Hepatocyte (in vitro differentiated cells): ENCODE measurements at regions not wholly inside any gene's neighbourhood (a gene's known extent, or its start where the extent isn't known, plus 50 kb on each side); places are given as distances from the start of the nearest gene placed in this dataset.

Experiments used
- DNase-seq: peaks from one replicate; pipeline ENCODE4 v3.0.0-alpha.2; 2016; ENCODE audit warnings: low spot score
- H2AFZ ChIP-seq: fragments of 200-600 bp; sonication (generic); 2 replicates; pipeline ENCODE4 v1.6.0; 2016; ENCODE audit warnings: antibody characterized with exemption, mild to moderate bottlenecking
- H3K27ac ChIP-seq: fragments of 200-600 bp; sonication (generic); 2 replicates; pipeline ENCODE4 v1.5.1; 2016; ENCODE audit warnings: mild to moderate bottlenecking
- H3K27me3 ChIP-seq: fragments of 200-600 bp; sonication (generic); 2 replicates; pipeline ENCODE4 v1.6.1; 2016
- H3K36me3 ChIP-seq: fragments of 200-600 bp; sonication (generic); replicated peaks from 2 replicates; pipeline ENCODE4 v1.5.1; 2016; ENCODE audit warnings: low read depth; ENCODE audit not compliant: insufficient read depth
- H3K4me1 ChIP-seq: fragments of 200-600 bp; sonication (generic); 2 replicates; pipeline ENCODE4 v1.5.1; 2016; ENCODE audit warnings: mild to moderate bottlenecking, moderate library complexity; ENCODE audit not compliant: insufficient read depth
- H3K4me2 ChIP-seq: fragments of 200-600 bp; sonication (generic); 2 replicates; pipeline ENCODE4 v1.6.0; 2016
- H3K4me3 ChIP-seq: fragments of 200-600 bp; sonication (generic); 2 replicates; pipeline ENCODE4 v1.5.1; 2016; ENCODE audit warnings: mild to moderate bottlenecking
- H3K79me2 ChIP-seq: fragments of 200-600 bp; sonication (generic); 2 replicates; pipeline ENCODE4 v1.6.0; 2017; ENCODE audit warnings: mild to moderate bottlenecking
- H3K9me2 ChIP-seq: fragments of 200-600 bp; sonication (generic); replicated peaks from 2 replicates; pipeline ENCODE4 v1.6.0; 2017; ENCODE audit warnings: mild to moderate bottlenecking; ENCODE audit not compliant: insufficient read depth
- H3K9me3 ChIP-seq: fragments of 200-600 bp; sonication (generic); 2 replicates; pipeline ENCODE4 v1.5.1; 2016; ENCODE audit warnings: low read depth, mild to moderate bottlenecking
- H4K20me1 ChIP-seq: fragments of 200-600 bp; sonication (generic); 2 replicates; pipeline ENCODE4 v1.6.0; 2016; ENCODE audit warnings: mild to moderate bottlenecking; ENCODE audit not compliant: insufficient read depth, poor library complexity, severe bottlenecking
- CTCF ChIP-seq: fragments of 200-600 bp; sonication (generic); IDR thresholded peaks from 2 replicates; pipeline ENCODE4 v1.5.1; 2016; ENCODE audit warnings: antibody characterized with exemption, mild to moderate bottlenecking; ENCODE audit not compliant: poor library complexity
- EZH2 ChIP-seq: fragments of 200-600 bp; sonication (generic); IDR thresholded peaks from 2 replicates; pipeline ENCODE4 v1.6.1; 2016; ENCODE audit warnings: antibody characterized with exemption, mild to moderate bottlenecking, borderline replicate concordance
- EZH2phosphoT487 ChIP-seq: fragments of 200-600 bp; sonication (generic); IDR thresholded peaks from one replicate; pipeline ENCODE4 v1.6.1; 2018; ENCODE audit warnings: antibody characterized with exemption, mild to moderate bottlenecking, low read depth, moderate library complexity; ENCODE audit not compliant: unreplicated experiment, severe bottlenecking
- WGBS: methylation state at CpG from one replicate; pipeline ENCODE4 v1.1.6; 2016; ENCODE audit warnings: low lambda C conversion rate; ENCODE audit errors: missing lambda C conversion rate; 5-methylcytosine and 5-hydroxymethylcytosine counted together

DNA sequence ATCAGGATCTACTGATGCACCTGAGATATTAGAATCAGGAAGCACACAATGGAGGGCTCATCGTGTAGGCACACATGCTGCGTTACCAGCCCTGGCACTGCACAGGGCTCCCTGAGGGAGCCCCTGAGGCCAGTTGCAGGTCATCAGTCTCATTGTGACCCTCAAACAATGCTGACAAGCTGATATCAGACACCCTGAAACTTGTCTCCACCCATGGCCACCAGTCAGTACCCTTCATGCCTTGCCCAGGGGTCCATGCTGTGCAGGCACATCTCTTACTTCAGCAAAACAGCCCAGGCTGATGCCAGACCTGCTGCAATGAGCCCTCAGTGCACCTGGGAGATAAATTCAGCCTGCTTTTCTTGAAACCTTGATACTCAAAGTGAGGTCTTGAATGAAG lies 59.5 kb upstream of the SLC6A11 start:
- TF ChIP-seq EZH2 = no peak
- no peak for TF ChIP-seq CTCF
- no peak for TF ChIP-seq EZH2phosphoT487
- peaks cover 13% of the 10 kb centered on the region for H3K27me3 ChIP-seq

GRCh38 chr3:10757021-10757820 lies 58.8 kb upstream of the SLC6A11 start:
- peaks cover 13% of the 10 kb centered on the region for H3K27me3 ChIP-seq
- TF ChIP-seq EZH2 (no peak), CTCF (no peak), EZH2phosphoT487 (no peak)
- H2AFZ ChIP-seq = no peak overlapping the region
- H4K20me1 ChIP-seq = no peaks in the 10 kb centered on the region
- no peaks in the 10 kb centered on the region for H3K79me2 ChIP-seq
- H3K4me3 ChIP-seq = no peak overlapping the region
- DNase-seq = no peak
- H3K9me2 ChIP-seq = no peaks in the 10 kb centered on the region
- no peaks in the 10 kb centered on the region for H3K36me3 ChIP-seq
- H3K9me3 ChIP-seq = no peaks in the 10 kb centered on the region
- WGBS = 54% methylated on average over 10 of the region's 10 CpGs
- no peak overlapping the region for H3K27ac ChIP-seq
- H3K4me2 ChIP-seq = no peak overlapping the region
- H3K4me1 ChIP-seq = no peaks in the 10 kb centered on the region

More for the DNA sequence above, 59.5 kb upstream of the SLC6A11 start:
- Histone ChIP-seq H3K27ac (no peak overlapping the region), H3K4me1 (no peaks in the 10 kb centered on the region), H4K20me1 (no peaks in the 10 kb centered on the region), H3K4me2 (no peak overlapping the region), H3K4me3 (no peak overlapping the region), H3K79me2 (no peaks in the 10 kb centered on the region), H3K9me2 (no peaks in the 10 kb centered on the region), H3K36me3 (no peaks in the 10 kb centered on the region), H3K9me3 (no peaks in the 10 kb centered on the region), H2AFZ (no peak overlapping the region)
- no peak for DNase-seq
- 72% methylated on average over 2 of the region's 2 CpGs for WGBS

DNA sequence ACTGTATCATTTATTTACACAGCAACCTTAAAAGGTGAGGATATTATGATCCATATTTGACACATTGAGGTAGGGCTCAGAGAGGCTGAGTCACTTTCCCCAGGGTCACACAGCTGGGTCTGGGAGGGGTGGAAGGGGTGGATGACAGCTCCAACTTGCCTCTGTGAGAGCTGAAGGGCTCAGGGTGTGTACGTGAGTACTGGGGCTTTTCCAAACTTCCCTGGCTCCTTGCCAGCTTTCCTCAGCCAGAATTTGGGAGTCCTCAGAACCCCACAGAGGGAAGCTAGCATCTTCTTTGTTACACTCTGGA lies 58.3 kb upstream of the SLC6A11 start:
- Histone ChIP-seq H3K9me3 (no peaks in the 10 kb centered on the region), H3K4me1 (no peaks in the 10 kb centered on the region), H3K27me3 (peaks cover 8% of the 10 kb centered on the region), H4K20me1 (no peaks in the 10 kb centered on the region), H3K4me3 (no peak overlapping the region), H3K36me3 (no peaks in the 10 kb centered on the region), H2AFZ (no peak overlapping the region), H3K9me2 (no peaks in the 10 kb centered on the region), H3K79me2 (no peaks in the 10 kb centered on the region), H3K27ac (no peak overlapping the region), H3K4me2 (no peak overlapping the region)
- WGBS = 58% methylated on average over 1 of the region's 1 CpG
- no peak for DNase-seq
- TF ChIP-seq CTCF = no peak
- TF ChIP-seq EZH2phosphoT487 = no peak
- no peak for TF ChIP-seq EZH2
